ENCODE measurements at regions not wholly inside any gene's neighbourhood (a gene's known extent, or its start where the extent isn't known, plus 50 kb on each side); places are given as distances from the start of the nearest gene placed in this dataset.

GRCh38 chr10:10938676-10939075 lies 79.0 kb upstream of the CELF2 start:
- DNase-seq (no peak), ATAC-seq (no peak)
- no peaks in the 10 kb centered on the region for H3K36me3 ChIP-seq
- no peaks in the 10 kb centered on the region for H3K4me1 ChIP-seq
- H3K4me3 ChIP-seq, result no peak overlapping the region
- intact Hi-C loops (cut with DNase I), result no loop called here
- H3K9me3 ChIP-seq, result no peaks in the 10 kb centered on the region
- no peaks in the 10 kb centered on the region for H3K27me3 ChIP-seq (ENCODE audit: low read depth)
- H3K27ac ChIP-seq, result no peak overlapping the region
- TF ChIP-seq CTCF (IDR thresholded peaks at IDR 0.05), result no peak

GRCh38 chr10:10941127-10941730 lies 76.4 kb upstream of the CELF2 start:
- TF ChIP-seq CTCF (IDR thresholded peaks at IDR 0.05), result no peak
- intact Hi-C loops (cut with DNase I), result no loop called here
- Histone ChIP-seq H3K27me3 (ENCODE audit: low read depth) (no peaks in the 10 kb centered on the region), H3K4me3 (no peak overlapping the region), H3K36me3 (no peaks in the 10 kb centered on the region), H3K4me1 (no peaks in the 10 kb centered on the region), H3K9me3 (no peaks in the 10 kb centered on the region), H3K27ac (no peak overlapping the region)
- ATAC-seq, result no peak
- DNase-seq, result no peak

GRCh38 chr10:10942441-10942840 lies 75.2 kb upstream of the CELF2 start:
- TF ChIP-seq CTCF (IDR thresholded peaks at IDR 0.05), result no peak
- intact Hi-C loops (cut with DNase I), result no loop called here
- H3K4me1 ChIP-seq, result no peaks in the 10 kb centered on the region
- no peaks in the 10 kb centered on the region for H3K27me3 ChIP-seq (ENCODE audit: low read depth)
- DNase-seq, result no peak
- H3K27ac ChIP-seq, result no peak overlapping the region
- ATAC-seq, result no peak
- H3K36me3 ChIP-seq, result no peaks in the 10 kb centered on the region
- H3K9me3 ChIP-seq, result no peaks in the 10 kb centered on the region
- no peak overlapping the region for H3K4me3 ChIP-seq

GRCh38 chr10:10946081-10946480 lies 71.6 kb upstream of the CELF2 start:
- no peaks in the 10 kb centered on the region for H3K36me3 ChIP-seq
- DNase-seq (no peak), ATAC-seq (no peak)
- no peak overlapping the region for H3K27ac ChIP-seq
- intact Hi-C loops (cut with DNase I), result no loop called here
- H3K4me1 ChIP-seq, result no peaks in the 10 kb centered on the region
- no peaks in the 10 kb centered on the region for H3K27me3 ChIP-seq (ENCODE audit: low read depth)
- no peak for TF ChIP-seq CTCF (IDR thresholded peaks at IDR 0.05)
- H3K9me3 ChIP-seq, result no peaks in the 10 kb centered on the region
- no peak overlapping the region for H3K4me3 ChIP-seq

- ATAC-seq (no peak), DNase-seq (no peak)
- Histone ChIP-seq H3K27me3 (ENCODE audit: low read depth) (no peaks in the 10 kb centered on the region), H3K4me3 (no peak overlapping the region), H3K9me3 (no peaks in the 10 kb centered on the region), H3K36me3 (no peaks in the 10 kb centered on the region), H3K4me1 (no peaks in the 10 kb centered on the region), H3K27ac (no peak overlapping the region)
- TF ChIP-seq CTCF (IDR thresholded peaks at IDR 0.05), result no peak
- intact Hi-C loops (cut with DNase I), result no loop called here
Observed at GRCh38 chr10:10946801-10947200, 70.9 kb upstream of the CELF2 start.

- no peaks in the 10 kb centered on the region for H3K27me3 ChIP-seq (ENCODE audit: low read depth)
- no peaks in the 10 kb centered on the region for H3K9me3 ChIP-seq
- no peak overlapping the region for H3K27ac ChIP-seq
- no peak overlapping the region for H3K4me3 ChIP-seq
- intact Hi-C loops (cut with DNase I), result no loop called here
- H3K4me1 ChIP-seq, result no peaks in the 10 kb centered on the region
- DNase-seq (no peak), ATAC-seq (no peak)
- no peaks in the 10 kb centered on the region for H3K36me3 ChIP-seq
- no peak for TF ChIP-seq CTCF (IDR thresholded peaks at IDR 0.05)
Observed at GRCh38 chr10:10951675-10952074, 66.0 kb upstream of the CELF2 start.
